Activated CD8-positive, alpha-beta memory T cell treated with anti-CD3 and anti-CD28 coated beads for 36 hours (primary cell): ENCODE measurements at regions not wholly inside any gene's neighbourhood (a gene's known extent, or its start where the extent isn't known, plus 50 kb on each side); places are given as distances from the start of the nearest gene placed in this dataset.
"Not testable (repeated sequence)": the region's sequence is repeated elsewhere in the genome, so short reads cannot be mapped to it uniquely, and the experiment has no call there.

Source experiments
- CTCF ChIA-PET: fragments of 350-600 bp; sonication (Branson Sonifier 250); formaldehyde crosslinking; loops from one replicate; lab custom pipeline; 2021; ENCODE audit warnings: antibody characterized with exemption; lab: Charles Lee
- POLR2A ChIA-PET: fragments of 350-600 bp; sonication (Branson Sonifier 250); formaldehyde crosslinking; loops from one replicate; lab custom pipeline; 2021; ENCODE audit warnings: antibody characterized with exemption; lab: Charles Lee

GRCh38 chr3:184440151-184440550, 60.3 kb downstream of the CHRD start:
- CTCF ChIA-PET: no interaction called here
- POLR2A ChIA-PET: no interaction called here

- CTCF ChIA-PET: no interaction called here
- POLR2A ChIA-PET: no interaction called here
These were observed 61.5 kb downstream of the CHRD start for GRCh38 chr3:184441202-184441900.

DNA sequence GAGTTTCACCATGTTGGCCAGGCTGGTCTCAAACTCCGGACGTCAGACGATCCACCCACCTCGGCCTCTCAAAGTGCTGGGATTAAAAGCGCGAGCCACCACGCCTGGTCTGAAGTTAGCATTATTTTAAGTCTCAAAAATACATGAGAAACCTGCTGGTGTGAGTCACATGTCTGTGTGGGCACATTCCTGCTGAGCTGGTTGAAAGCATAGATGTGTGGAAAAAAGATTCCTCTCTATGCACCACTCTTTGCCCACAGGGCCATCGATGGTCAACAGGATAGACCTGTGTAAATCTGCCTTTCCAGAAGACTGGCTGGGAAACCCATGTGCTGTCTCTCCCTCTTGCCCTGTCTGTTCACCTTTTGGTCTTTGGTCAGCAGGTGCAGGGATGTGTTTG, 63.5 kb downstream of the CHRD start:
- POLR2A ChIA-PET: interaction anchor here (0.6 kb wide), 1 partner anchor 920 kb away, joined by 3 read pairs; no protein-coding TSS in a partner anchor
- CTCF ChIA-PET: no interaction called here

DNA sequence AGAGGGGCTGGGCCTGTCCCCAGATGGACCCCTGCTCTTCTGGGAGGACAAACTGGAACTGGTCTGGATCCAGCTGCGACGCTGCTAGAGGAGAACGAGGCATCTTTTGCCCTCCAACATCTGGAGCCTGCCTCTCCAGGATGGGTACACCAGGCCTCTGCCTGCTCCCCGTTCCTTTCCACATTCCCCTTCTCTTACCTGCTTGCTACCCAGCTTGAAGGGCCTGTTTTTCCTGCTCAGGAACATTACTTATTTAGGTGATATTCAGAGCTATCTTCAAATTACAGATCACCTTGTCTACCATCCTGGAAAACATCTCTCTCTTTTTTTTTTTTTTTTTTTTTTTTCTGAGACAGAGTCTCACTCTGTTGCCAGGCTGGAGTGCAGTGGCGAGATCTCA, 64.0 kb downstream of the CHRD start:
- ChIA-PET CTCF (interaction anchor here (0.6 kb wide), 1 partner anchor 56 kb away, joined by 3 read pairs; no protein-coding TSS in a partner anchor), POLR2A (interaction anchor here (0.6 to 0.7 kb wide), 2 partner anchors 272 to 920 kb away, joined by 3 to 10 read pairs; no protein-coding TSS in a partner anchor)

GRCh38 chr3:184448321-184449160, 68.7 kb downstream of the CHRD start:
- CTCF ChIA-PET: no interaction called here
- POLR2A ChIA-PET: no interaction called here

DNA sequence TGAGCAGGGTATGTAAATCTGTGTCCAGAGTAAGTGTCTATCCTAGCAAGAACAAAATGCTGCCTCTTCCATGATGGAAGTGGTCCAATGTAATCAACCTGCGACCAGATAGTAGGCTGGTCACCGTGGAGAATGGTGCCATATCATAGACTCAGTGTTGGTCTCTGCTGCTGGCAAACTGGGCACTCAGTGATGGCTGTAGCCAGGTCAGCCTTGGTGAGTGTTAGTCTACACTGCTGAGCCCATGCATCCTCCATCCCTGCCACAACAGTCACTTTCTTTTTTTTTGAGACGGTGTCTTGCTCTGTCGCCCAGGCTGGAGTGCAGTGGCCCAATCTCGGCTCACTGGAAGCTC, 69.3 kb downstream of the CHRD start:
- POLR2A ChIA-PET: no interaction called here
- CTCF ChIA-PET: no interaction called here

DNA sequence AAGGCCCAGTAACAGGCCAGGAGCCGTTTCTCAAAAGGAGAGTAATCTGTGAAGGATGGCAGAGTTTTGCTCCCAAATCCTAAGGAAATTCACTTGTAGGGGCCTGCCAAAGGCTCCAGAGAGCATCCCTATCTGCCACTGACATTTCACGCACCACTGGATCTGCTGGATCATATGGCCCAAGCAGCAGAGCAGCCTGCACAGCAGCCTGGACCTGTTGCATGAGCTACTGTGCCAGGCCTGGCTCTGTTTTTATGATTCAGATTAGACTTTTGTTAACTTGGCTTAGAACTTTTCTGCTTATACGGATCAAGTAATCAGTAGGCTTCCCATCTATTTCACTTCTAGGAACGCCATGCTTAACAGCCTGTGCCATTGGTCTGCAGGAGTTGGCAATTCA, 70.7 kb downstream of the CHRD start:
- ChIA-PET POLR2A (no interaction called here), CTCF (no interaction called here)

DNA sequence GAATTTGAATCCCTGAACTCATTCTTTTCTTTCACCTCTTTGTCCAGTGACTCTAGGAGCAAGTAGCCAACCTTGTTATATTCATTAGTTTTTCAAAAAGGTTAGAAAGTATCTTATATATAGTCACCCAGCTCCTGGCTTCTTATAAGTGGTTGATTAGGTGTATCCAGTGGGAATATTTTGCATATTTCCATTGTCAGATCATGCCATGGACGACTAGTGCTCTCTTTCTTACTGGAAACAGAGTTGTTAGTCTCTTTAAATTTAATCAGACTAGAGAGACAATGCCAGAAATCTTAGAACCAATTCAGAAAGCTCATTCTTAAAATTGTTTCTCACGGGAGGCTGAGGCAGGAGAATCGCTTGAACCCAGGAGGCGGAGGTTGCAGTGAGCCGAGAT, 73.4 kb downstream of the CHRD start:
- CTCF ChIA-PET: no interaction called here
- POLR2A ChIA-PET: no interaction called here

DNA sequence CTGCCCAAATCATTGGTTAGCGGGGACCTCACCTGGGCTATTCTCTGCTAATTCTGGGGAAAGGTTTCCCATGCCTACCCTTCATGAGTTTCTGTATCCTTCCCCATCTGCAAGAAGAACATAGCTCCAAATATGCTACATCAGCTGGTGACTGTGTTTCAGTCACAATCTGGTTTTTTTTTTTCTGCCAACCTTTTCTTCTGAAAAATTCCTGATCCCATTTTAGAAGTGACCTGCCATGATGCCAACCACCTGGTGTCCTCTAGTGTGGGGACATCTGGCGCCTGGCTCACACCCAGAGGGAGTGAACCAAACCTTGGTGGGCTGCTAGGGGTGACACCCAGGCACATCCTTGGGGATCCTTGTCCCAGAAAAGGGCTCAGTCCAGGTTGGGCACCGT, 76.1 kb downstream of the CHRD start:
- ChIA-PET POLR2A (no interaction called here), CTCF (interaction anchor here (1.2 kb wide), 1 partner anchor 10 kb away, joined by 3 read pairs; no protein-coding TSS in a partner anchor)

DNA sequence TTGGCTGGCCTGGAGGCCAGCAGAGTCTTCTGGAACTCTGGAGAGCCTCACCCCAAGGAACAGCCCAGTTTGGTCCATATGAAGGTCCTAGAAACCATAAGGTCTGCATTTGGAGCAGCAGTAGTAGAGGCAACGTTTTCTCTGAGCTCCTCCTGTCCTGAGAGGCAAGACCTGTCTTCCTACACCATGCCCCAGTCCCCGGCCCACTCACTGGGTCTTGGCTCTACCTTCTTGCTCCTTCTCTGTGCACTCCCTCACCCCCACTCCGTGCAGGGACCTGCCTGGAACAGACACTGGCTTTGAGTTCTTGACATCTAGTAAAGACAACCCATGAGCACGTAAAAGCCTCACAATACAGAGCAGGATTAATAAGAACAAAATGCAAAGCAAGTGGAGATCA, 76.6 kb downstream of the CHRD start:
- CTCF ChIA-PET: interaction anchor here (1.2 kb wide), 1 partner anchor 9 kb away, joined by 3 read pairs; no protein-coding TSS in a partner anchor
- POLR2A ChIA-PET: no interaction called here

- CTCF ChIA-PET: no interaction called here
- POLR2A ChIA-PET: no interaction called here
These were observed 77.5 kb downstream of the CHRD start for GRCh38 chr3:184457329-184457728.

DNA sequence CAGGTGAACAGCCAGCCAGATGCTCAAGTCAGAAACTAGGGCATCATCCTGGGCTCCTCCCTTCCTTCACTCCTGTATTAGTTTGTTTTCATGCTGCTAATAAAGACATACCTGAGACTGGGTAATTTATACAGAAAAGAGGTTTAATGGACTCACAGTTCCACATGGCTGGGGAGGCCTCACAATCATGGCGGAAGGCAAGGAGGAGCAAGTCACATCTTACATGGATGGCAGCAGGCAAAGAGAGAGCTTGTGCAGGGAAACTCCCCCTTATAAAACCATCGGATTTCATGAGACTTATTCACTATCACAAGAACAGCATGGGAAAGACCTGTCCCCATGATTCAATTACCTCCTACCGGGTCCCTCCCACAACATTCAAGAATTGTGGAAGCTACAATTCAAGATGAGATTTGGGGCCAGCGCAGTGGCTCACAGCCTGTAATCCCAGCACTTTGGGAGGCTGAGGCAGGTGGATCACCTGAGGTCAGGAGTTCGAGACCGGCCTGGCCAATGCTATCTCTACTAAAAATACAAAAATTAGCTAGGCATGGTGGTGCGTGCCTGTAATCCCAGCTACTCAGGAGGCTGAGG, 78.0 kb downstream of the CHRD start:
- CTCF ChIA-PET, POLR2A ChIA-PET: not testable (repeated sequence)

GRCh38 chr3:184459355-184459754, 79.5 kb downstream of the CHRD start:
- ChIA-PET POLR2A (no interaction called here), CTCF (no interaction called here)

- POLR2A ChIA-PET: no interaction called here
- CTCF ChIA-PET: no interaction called here
These were observed 80.4 kb downstream of the CHRD start for GRCh38 chr3:184460276-184460675.

DNA sequence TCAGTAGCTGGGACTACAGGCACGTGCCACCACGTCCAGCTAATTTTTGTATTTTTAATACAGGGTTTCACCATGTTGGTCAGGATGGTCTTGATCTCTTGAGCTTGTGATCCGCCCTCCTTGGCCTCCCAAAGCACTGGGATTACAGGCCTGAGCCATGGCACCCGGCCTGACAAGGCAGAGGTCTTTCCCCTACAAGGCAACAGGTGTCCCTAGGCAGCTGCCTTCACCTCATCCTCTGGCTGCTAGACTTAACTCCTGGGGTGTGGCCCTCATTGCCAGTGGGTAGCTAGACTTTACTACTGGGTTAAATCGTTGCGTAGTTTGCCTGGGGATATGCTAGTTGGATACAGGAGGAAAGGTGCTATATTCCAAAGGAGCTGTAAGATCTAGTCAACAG, 81.4 kb downstream of the CHRD start:
- ChIA-PET CTCF (no interaction called here), POLR2A (no interaction called here)

DNA sequence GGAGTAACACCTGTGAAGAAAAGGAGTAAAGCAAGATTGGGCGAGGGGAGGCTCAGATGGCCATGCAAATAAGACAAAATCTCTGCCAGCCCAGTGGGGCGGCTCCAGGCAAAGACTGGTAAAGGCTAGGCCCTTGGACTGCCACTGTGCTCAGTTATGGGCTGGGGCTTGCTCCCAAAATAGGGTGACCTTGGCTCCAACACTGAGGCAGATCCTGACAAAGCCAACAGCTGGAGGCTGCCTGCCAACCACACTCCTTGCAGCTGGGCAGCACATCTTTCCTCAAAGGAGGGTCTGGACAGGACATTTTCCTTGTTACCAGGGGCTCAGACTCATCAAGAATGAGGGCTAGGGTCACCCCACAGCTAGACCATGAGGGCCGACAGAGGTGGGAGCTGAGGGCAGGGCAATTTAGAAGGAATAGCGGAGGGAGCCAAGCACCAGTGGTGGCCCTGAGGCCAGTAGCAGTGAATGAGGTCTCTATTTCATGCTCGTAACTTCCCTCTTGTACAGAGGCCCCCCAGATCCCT, 86.1 kb downstream of the CHRD start:
- ChIA-PET POLR2A (no interaction called here), CTCF (interaction anchor here (1.0 to 1.2 kb wide), 2 partner anchors 9 to 95 kb away, joined by 3 read pairs; no protein-coding TSS in a partner anchor)

DNA sequence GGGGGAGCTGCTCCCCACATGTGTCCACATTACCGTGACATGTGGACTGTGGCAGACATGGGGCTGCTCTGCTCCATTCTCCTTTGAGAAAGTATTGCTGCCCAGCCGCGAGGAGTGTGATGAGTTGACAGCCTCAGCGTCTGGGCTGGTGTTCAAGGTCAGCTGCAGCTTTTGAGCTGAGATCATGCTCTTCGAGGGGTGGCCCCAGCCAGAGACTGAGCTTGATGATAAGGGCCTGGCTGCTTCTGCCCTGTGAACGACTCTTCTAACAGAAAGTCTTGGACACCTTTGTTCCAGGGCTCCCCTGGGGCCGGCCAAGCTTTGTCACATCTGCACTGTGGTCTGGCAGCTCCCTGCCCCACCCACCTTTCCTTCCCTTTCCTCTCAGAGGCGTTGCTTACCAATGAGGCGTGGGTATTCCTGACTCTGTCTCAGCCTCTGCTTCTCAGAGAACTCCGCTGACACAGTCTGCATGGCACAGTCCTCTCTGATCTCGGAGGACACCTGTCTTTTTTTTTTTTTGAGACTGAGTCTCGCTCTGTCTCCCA, 86.6 kb downstream of the CHRD start:
- CTCF ChIA-PET: interaction anchor here (1.0 to 1.2 kb wide), 2 partner anchors 10 to 94 kb away, joined by 3 read pairs; no protein-coding TSS in a partner anchor
- POLR2A ChIA-PET: no interaction called here

- ChIA-PET CTCF (no interaction called here), POLR2A (no interaction called here)
These were observed 87.3 kb downstream of the CHRD start for GRCh38 chr3:184467171-184467570.

DNA sequence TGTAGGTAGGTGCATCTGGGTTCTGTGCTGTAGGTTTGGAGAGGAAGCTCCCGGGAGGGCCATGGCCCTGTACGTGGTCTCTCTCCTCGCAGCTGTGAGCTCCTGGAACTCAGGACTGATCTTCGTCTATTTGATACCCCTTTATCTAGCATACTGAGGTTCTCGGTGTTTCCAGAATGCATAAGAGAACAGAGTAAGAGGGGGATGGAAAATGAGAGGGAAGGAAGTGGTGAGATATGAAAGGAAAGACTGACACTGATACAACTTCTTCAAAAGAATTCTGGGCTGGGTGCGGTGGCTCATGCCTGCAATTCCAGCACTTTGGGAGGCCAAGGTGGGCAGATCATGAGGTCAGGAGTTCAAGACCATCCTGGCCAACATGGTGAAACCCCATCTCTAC, 90.7 kb downstream of the CHRD start:
- POLR2A ChIA-PET: no interaction called here
- CTCF ChIA-PET: interaction anchor here (1.3 kb wide), 1 partner anchor 116 kb away, joined by 3 read pairs; no protein-coding TSS in a partner anchor
